PC-9 (cell line): ENCODE measurements at regions not wholly inside any gene's neighbourhood (a gene's known extent, or its start where the extent isn't known, plus 50 kb on each side); places are given as distances from the start of the nearest gene placed in this dataset.

Experiments
- BruUV-seq: library from RNA; stranded (reverse); fragments of 400-500 nt; replicated peaks from 2 replicates; lab custom pipeline; 2021; lab: Mats Ljungman, UMichigan
- CTCF ChIA-PET: fragments of 300-600 bp; sonication (Branson Sonifier 250); formaldehyde crosslinking; loops from one replicate; lab custom pipeline; 2022; ENCODE audit warnings: antibody characterized with exemption; lab: Charles Lee
- POLR2A ChIA-PET: fragments of 300-600 bp; sonication (Branson Sonifier 250); formaldehyde crosslinking; loops from one replicate; lab custom pipeline; 2022; ENCODE audit warnings: antibody characterized with exemption; ENCODE audit not compliant: unreplicated experiment; lab: Charles Lee
- DNase-seq, 2 experiments: peaks; one replicate each; pipeline versions ENCODE4 v3.0.0 to v3.0.0-alpha.2; 2015 to 2022; ENCODE audit warnings: mixed read lengths in 1 of 2
- H2AFZ ChIP-seq: fragments of 200-600 bp; sonication (generic); 2 replicates; pipeline ENCODE4 v1.8.1; 2017; ENCODE audit warnings: antibody characterized with exemption
- H3F3A ChIP-seq: fragments of 200-600 bp; sonication (generic); 2 replicates; pipeline ENCODE4 v1.8.1; 2017; ENCODE audit warnings: antibody characterized with exemption, mild to moderate bottlenecking, low read depth; ENCODE audit not compliant: insufficient read depth
- H3K27ac ChIP-seq: fragments of 200-600 bp; sonication (generic); 2 replicates; pipeline ENCODE4 v1.6.1; 2016; ENCODE audit warnings: mixed run types
- H3K27me3 ChIP-seq: fragments of 200-600 bp; sonication (generic); 2 replicates; pipeline ENCODE4 v1.6.1; 2016; ENCODE audit warnings: low read depth, mixed run types; ENCODE audit not compliant: insufficient read depth
- H3K36me3 ChIP-seq: fragments of 200-600 bp; sonication (generic); 2 replicates; pipeline ENCODE4 v1.6.1; 2016; ENCODE audit warnings: low read depth, mixed run types
- H3K4me1 ChIP-seq: fragments of 200-600 bp; sonication (generic); replicated peaks from 2 replicates; pipeline ENCODE4 v1.6.1; 2016; ENCODE audit warnings: mixed run types; ENCODE audit not compliant: insufficient read depth
- H3K4me2 ChIP-seq: fragments of 200-600 bp; sonication (generic); 2 replicates; pipeline ENCODE4 v1.6.1; 2017; ENCODE audit warnings: mixed run types
- H3K4me3 ChIP-seq: fragments of 200-600 bp; sonication (generic); 2 replicates; pipeline ENCODE4 v1.6.1; 2016; ENCODE audit warnings: mixed run types
- H3K79me2 ChIP-seq: fragments of 200-600 bp; sonication (generic); 2 replicates; pipeline ENCODE4 v1.6.1; 2017; ENCODE audit warnings: low read depth, mixed run types
- H3K9me2 ChIP-seq: fragments of 200-600 bp; sonication (generic); 2 replicates; pipeline ENCODE4 v1.8.1; 2017; ENCODE audit warnings: mild to moderate bottlenecking; ENCODE audit not compliant: insufficient read depth
- H3K9me3 ChIP-seq: fragments of 200-600 bp; sonication (generic); 2 replicates; pipeline ENCODE4 v1.8.1; 2016; ENCODE audit warnings: low read depth; ENCODE audit not compliant: insufficient read depth
- H4K20me1 ChIP-seq: fragments of 200-600 bp; sonication (generic); 2 replicates; pipeline ENCODE4 v1.8.1; 2017; ENCODE audit not compliant: insufficient read depth
- EZH2 ChIP-seq: fragments of 200-600 bp; sonication (generic); IDR thresholded peaks from 2 replicates; pipeline ENCODE4 v1.8.0; 2017; ENCODE audit warnings: antibody characterized with exemption, low read depth
- intact Hi-C: fragments of 100-400 bp; cut with micrococcal nuclease; formaldehyde crosslinking; loops from one replicate; pipeline ENCODE4 v1.10.0; 2022; ENCODE audit not compliant: unreplicated experiment
- TF ChIP-seq, protein P1 (sequence below): fragments of 200-600 bp; sonication (generic); conservative IDR thresholded peaks from 2 replicates; pipeline ENCODE4 v1.6.1; 2017; ENCODE audit warnings: mixed run types, antibody characterized with exemption, mild to moderate bottlenecking, moderate library complexity

DNA sequence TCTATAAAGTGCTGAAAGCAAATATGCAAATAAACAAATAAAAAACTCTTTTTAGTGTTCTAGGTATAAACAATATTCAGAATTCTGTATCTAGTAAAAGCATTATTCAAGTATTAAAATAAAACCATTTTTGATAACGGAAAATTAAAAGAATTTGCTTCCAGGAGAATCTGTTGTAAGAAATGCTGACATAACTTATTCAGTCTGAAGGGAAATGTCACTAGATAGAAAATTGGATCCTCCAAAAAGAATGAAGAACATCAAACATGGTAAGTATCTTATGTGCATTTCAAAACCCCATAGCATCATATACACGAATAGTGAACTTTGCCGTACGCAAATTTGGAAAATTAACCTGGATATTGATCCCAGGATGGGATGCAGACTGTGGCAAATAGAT lies 506.7 kb downstream of the GLRX3 start:
- TF ChIP-seq, protein P1, sequence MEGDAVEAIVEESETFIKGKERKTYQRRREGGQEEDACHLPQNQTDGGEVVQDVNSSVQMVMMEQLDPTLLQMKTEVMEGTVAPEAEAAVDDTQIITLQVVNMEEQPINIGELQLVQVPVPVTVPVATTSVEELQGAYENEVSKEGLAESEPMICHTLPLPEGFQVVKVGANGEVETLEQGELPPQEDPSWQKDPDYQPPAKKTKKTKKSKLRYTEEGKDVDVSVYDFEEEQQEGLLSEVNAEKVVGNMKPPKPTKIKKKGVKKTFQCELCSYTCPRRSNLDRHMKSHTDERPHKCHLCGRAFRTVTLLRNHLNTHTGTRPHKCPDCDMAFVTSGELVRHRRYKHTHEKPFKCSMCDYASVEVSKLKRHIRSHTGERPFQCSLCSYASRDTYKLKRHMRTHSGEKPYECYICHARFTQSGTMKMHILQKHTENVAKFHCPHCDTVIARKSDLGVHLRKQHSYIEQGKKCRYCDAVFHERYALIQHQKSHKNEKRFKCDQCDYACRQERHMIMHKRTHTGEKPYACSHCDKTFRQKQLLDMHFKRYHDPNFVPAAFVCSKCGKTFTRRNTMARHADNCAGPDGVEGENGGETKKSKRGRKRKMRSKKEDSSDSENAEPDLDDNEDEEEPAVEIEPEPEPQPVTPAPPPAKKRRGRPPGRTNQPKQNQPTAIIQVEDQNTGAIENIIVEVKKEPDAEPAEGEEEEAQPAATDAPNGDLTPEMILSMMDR = no peak
- no peak for TF ChIP-seq EZH2
- H2AFZ ChIP-seq = no peak overlapping the region
- POLR2A ChIA-PET = no interaction called here
- H3K79me2 ChIP-seq = no peaks in the 10 kb centered on the region
- no peaks in the 10 kb centered on the region for H4K20me1 ChIP-seq
- H3F3A ChIP-seq = no peaks in the 10 kb centered on the region
- H3K4me3 ChIP-seq = no peak overlapping the region
- H3K27me3 ChIP-seq = no peaks in the 10 kb centered on the region
- no peak overlapping the region for H3K4me2 ChIP-seq
- no peaks in the 10 kb centered on the region for H3K36me3 ChIP-seq
- H3K4me1 ChIP-seq = no peaks in the 10 kb centered on the region
- no peak overlapping the region for H3K27ac ChIP-seq
- no peaks in the 10 kb centered on the region for H3K9me3 ChIP-seq
- intact Hi-C loops = no loop called here
- H3K9me2 ChIP-seq = no peaks in the 10 kb centered on the region
- no TSS peak for BruUV-seq
- CTCF ChIA-PET = no interaction called here
- no peak for DNase-seq

DNA sequence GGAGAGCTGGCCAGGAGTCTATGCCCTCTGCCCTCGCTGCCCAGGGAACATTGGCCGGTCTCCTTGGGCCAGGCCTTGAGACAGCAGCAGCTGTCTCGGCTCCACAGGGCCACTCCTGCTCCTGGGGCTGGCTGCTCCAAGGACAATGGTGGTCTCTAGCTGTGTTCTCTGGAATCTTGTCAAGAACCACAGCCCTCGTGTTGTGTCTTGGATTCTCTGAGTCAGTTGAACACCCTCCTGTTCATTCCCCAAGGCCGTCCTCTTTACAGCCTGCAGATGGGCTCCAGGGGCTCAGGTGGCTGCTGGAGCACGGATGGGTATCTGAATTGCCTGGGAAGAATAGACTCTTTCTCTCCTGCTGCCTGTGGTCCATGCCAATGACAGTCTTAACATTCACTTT lies 511.1 kb downstream of the GLRX3 start:
- Histone ChIP-seq H3K9me2 (no peaks in the 10 kb centered on the region), H3K4me3 (no peak overlapping the region), H3K27ac (no peak overlapping the region), H4K20me1 (no peaks in the 10 kb centered on the region), H3K79me2 (no peaks in the 10 kb centered on the region), H3K4me1 (no peaks in the 10 kb centered on the region), H3K36me3 (no peaks in the 10 kb centered on the region), H2AFZ (no peak overlapping the region), H3K4me2 (no peak overlapping the region), H3F3A (no peaks in the 10 kb centered on the region), H3K27me3 (no peaks in the 10 kb centered on the region), H3K9me3 (no peaks in the 10 kb centered on the region)
- no peak for TF ChIP-seq EZH2
- TF ChIP-seq, protein P1 = no peak
- ChIA-PET CTCF (no interaction called here), POLR2A (no interaction called here)
- intact Hi-C loops = no loop called here
- DNase-seq = no peak
- BruUV-seq = no TSS peak

DNA sequence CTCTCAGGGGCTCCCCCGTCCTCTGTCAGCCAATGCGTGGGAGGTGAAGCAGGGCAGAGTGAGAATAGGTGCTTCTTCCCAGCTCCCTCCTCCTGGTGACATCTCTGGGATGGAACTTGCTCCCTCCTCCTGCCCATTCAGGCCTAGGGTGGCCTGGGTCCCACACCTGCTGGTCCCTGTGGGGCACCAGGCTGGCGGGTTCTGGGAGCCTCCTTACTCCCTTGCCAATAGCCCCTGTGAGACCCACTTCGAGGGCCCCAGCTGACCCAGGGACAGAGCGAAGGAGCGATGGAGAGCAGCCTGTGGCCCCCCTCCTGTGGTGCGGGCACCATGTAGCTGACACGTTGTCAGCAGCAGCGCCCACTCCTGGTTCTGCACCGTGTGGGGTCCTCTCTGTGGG lies 512.6 kb downstream of the GLRX3 start:
- CTCF ChIA-PET = no interaction called here
- Histone ChIP-seq H3K9me2 (no peaks in the 10 kb centered on the region), H3K9me3 (no peaks in the 10 kb centered on the region), H3K27me3 (no peaks in the 10 kb centered on the region), H3F3A (no peaks in the 10 kb centered on the region), H3K27ac (no peak overlapping the region), H2AFZ (no peak overlapping the region), H3K4me1 (no peaks in the 10 kb centered on the region), H3K79me2 (no peaks in the 10 kb centered on the region), H3K4me2 (no peak overlapping the region), H3K36me3 (no peaks in the 10 kb centered on the region), H3K4me3 (no peak overlapping the region), H4K20me1 (no peaks in the 10 kb centered on the region)
- BruUV-seq = no TSS peak
- TF ChIP-seq, protein P1 = no peak
- no peak for TF ChIP-seq EZH2
- POLR2A ChIA-PET = no interaction called here
- DNase-seq = no peak
- intact Hi-C loops = no loop called here
